Neural crest cell (in vitro differentiated cells): ENCODE measurements at regions not wholly inside any gene's neighbourhood (a gene's known extent, or its start where the extent isn't known, plus 50 kb on each side); places are given as distances from the start of the nearest gene placed in this dataset.

ENCODE experiments used
- DNase-seq: peaks from one replicate; pipeline ENCODE4 v3.0.0; 2021; ENCODE audit warnings: low read depth, mixed read lengths, low spot score
- H3K27ac Mint-ChIP-seq: one replicate; pipeline ENCODE4 v1.8.0; 2021; ENCODE audit warnings: mild to moderate bottlenecking, mixed read lengths; ENCODE audit not compliant: unreplicated experiment
- H3K27me3 Mint-ChIP-seq: 2 replicates; pipeline ENCODE4 v1.8.0; 2021; ENCODE audit warnings: low read depth, mild to moderate bottlenecking, mixed read lengths
- H3K36me3 Mint-ChIP-seq: 2 replicates; pipeline ENCODE4 v1.8.0; 2021; ENCODE audit warnings: low read depth, mild to moderate bottlenecking, mixed read lengths
- H3K4me1 Mint-ChIP-seq: 2 replicates; pipeline ENCODE4 v1.8.0; 2021; ENCODE audit warnings: mixed read lengths
- H3K4me3 Mint-ChIP-seq: one replicate; pipeline ENCODE4 v1.8.0; 2021; ENCODE audit warnings: mild to moderate bottlenecking, mixed read lengths
- H3K9me3 Mint-ChIP-seq: 2 replicates; pipeline ENCODE4 v1.8.0; 2021; ENCODE audit warnings: mixed read lengths
- CTCF ChIP-seq: fragments of 200-600 bp; sonication (generic); conservative IDR thresholded peaks from 2 replicates; pipeline ENCODE4 v1.5.0; 2021; ENCODE audit warnings: antibody characterized with exemption, mild to moderate bottlenecking

- H3K27ac Mint-ChIP-seq, result no peak overlapping the region
- no peaks in the 10 kb centered on the region for H3K36me3 Mint-ChIP-seq
Observed at GRCh38 chr3:106342386-106342785, 473.6 kb upstream of the CBLB start.

GRCh38 chr3:106343811-106344210, 475.0 kb upstream of the CBLB start:
- H3K36me3 Mint-ChIP-seq, result no peaks in the 10 kb centered on the region
- peaks cover 3% of the 10 kb centered on the region for H3K4me1 Mint-ChIP-seq
- H3K9me3 Mint-ChIP-seq, result no peaks in the 10 kb centered on the region
- DNase-seq, result no peak
- no peak for TF ChIP-seq CTCF
- no peak overlapping the region for H3K4me3 Mint-ChIP-seq
- no peaks in the 10 kb centered on the region for H3K27me3 Mint-ChIP-seq
- H3K27ac Mint-ChIP-seq, result no peak overlapping the region

More at GRCh38 chr3:106342386-106342785, 473.6 kb upstream of the CBLB start:
- Mint-ChIP-seq H3K9me3 (no peaks in the 10 kb centered on the region), H3K27me3 (no peaks in the 10 kb centered on the region), H3K4me1 (peaks cover 3% of the 10 kb centered on the region), H3K4me3 (no peak overlapping the region)
- DNase-seq, result no peak
- no peak for TF ChIP-seq CTCF

GRCh38 chr3:106345353-106346027, 476.7 kb upstream of the CBLB start:
- H3K9me3 Mint-ChIP-seq, result no peaks in the 10 kb centered on the region
- no peaks in the 10 kb centered on the region for H3K27me3 Mint-ChIP-seq
- H3K27ac Mint-ChIP-seq, result no peak overlapping the region
- no peak for TF ChIP-seq CTCF
- peaks cover 3% of the 10 kb centered on the region for H3K4me1 Mint-ChIP-seq
- DNase-seq, result no peak
- no peaks in the 10 kb centered on the region for H3K36me3 Mint-ChIP-seq
- no peak overlapping the region for H3K4me3 Mint-ChIP-seq

- no peak for TF ChIP-seq CTCF
- Mint-ChIP-seq H3K4me3 (no peak overlapping the region), H3K36me3 (no peaks in the 10 kb centered on the region), H3K4me1 (no peaks in the 10 kb centered on the region), H3K27me3 (no peaks in the 10 kb centered on the region), H3K27ac (no peak overlapping the region), H3K9me3 (peaks cover under 1% of the 10 kb centered on the region)
- DNase-seq, result no peak
Observed at GRCh38 chr3:106347350-106347749, 478.5 kb upstream of the CBLB start.

- DNase-seq, result no peak
- H3K27me3 Mint-ChIP-seq, result no peaks in the 10 kb centered on the region
- peaks cover 2% of the 10 kb centered on the region for H3K9me3 Mint-ChIP-seq
- H3K27ac Mint-ChIP-seq, result no peak overlapping the region
- H3K4me3 Mint-ChIP-seq, result no peak overlapping the region
- H3K36me3 Mint-ChIP-seq, result no peaks in the 10 kb centered on the region
- no peaks in the 10 kb centered on the region for H3K4me1 Mint-ChIP-seq
- no peak for TF ChIP-seq CTCF
Observed at GRCh38 chr3:106348139-106348690, 479.4 kb upstream of the CBLB start.
